ENCODE measurements at regions not wholly inside any gene's neighbourhood (a gene's known extent, or its start where the extent isn't known, plus 50 kb on each side); places are given as distances from the start of the nearest gene placed in this dataset.

DNA sequence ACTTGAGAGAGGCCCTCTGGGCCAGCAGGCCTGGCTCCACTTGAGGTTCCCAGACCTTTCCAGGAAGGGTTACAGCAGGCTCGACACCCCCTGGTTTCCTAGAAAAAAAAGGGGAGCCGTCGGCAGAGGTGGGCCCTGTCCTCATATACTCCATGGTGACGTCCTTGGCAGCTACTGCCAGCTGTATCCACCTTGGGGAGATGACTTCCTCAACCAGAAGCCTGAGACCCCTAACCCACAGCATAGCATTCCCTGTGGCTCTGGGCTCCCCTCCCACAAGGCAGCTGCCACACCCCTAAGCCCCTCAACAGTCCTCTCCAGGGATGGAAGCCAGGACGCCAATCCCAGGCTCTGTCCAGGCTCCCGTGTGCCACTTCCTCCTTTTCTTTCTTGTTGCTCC, 294.8 kb downstream of the CDC5L start:
- no peaks in the 10 kb centered on the region for H3K36me3 ChIP-seq (replicated peaks in 1 of 2; ENCODE audit: control insufficient read depth in 1 of 2, insufficient read depth in 2 of 2, low read length in 1 of 2)
- WGBS (ENCODE audit: low lambda C conversion rate) = 81% methylated on average over 6 of the region's 6 CpGs
- ChIA-PET POLR2A (no interaction called here), CTCF (interaction anchor here (0.5 to 1.3 kb wide), 2 partner anchors 27 to 213 kb away, joined by 3 read pairs; no protein-coding TSS in a partner anchor)
- no peaks in the 10 kb centered on the region for H3K27me3 ChIP-seq (ENCODE audit: insufficient read depth)
- no peaks in the 10 kb centered on the region for H3K4me1 ChIP-seq (ENCODE audit: control insufficient read depth in 1 of 2, insufficient read depth in 2 of 2, low read depth in 1 of 2, low read length in 1 of 2)
- no peak overlapping the region for H3K4me3 ChIP-seq (ENCODE audit: low read depth in 2 of 2, low read length in 1 of 2)
- no peaks in the 10 kb centered on the region for H3K9me2 ChIP-seq
- H3F3A ChIP-seq (replicated peaks; ENCODE audit: insufficient read depth) = no peaks in the 10 kb centered on the region
- no peaks in the 10 kb centered on the region for H3K9me3 ChIP-seq
- H3K79me2 ChIP-seq (ENCODE audit: insufficient read depth) = no peaks in the 10 kb centered on the region
- no peak for DNase-seq
- H3K27ac ChIP-seq (ENCODE audit: low read depth in 2 of 2, low read length in 1 of 2) = no peak overlapping the region
- TF ChIP-seq FOXM1 (IDR thresholded peaks at IDR 0.05; ENCODE audit: low read depth) = no peak
- TF ChIP-seq SIN3A (IDR thresholded peaks at IDR 0.05; ENCODE audit: borderline replicate concordance, low read depth, low read length) = no peak
- TF ChIP-seq TAF1 (IDR thresholded peaks at IDR 0.05; ENCODE audit: borderline replicate concordance, low read depth, low read length) = no peak
- no peak for TF ChIP-seq NRF1 (IDR thresholded peaks at IDR 0.05; ENCODE audit: low read depth, low read length)
- TF ChIP-seq GABPA (IDR thresholded peaks at IDR 0.05; ENCODE audit: low read depth) = no peak
- TF ChIP-seq GATA2 (CRISPR knock-in tag; IDR thresholded peaks at IDR 0.05) = no peak
- TF ChIP-seq, protein P1, sequence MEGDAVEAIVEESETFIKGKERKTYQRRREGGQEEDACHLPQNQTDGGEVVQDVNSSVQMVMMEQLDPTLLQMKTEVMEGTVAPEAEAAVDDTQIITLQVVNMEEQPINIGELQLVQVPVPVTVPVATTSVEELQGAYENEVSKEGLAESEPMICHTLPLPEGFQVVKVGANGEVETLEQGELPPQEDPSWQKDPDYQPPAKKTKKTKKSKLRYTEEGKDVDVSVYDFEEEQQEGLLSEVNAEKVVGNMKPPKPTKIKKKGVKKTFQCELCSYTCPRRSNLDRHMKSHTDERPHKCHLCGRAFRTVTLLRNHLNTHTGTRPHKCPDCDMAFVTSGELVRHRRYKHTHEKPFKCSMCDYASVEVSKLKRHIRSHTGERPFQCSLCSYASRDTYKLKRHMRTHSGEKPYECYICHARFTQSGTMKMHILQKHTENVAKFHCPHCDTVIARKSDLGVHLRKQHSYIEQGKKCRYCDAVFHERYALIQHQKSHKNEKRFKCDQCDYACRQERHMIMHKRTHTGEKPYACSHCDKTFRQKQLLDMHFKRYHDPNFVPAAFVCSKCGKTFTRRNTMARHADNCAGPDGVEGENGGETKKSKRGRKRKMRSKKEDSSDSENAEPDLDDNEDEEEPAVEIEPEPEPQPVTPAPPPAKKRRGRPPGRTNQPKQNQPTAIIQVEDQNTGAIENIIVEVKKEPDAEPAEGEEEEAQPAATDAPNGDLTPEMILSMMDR (IDR thresholded peaks at IDR 0.05) = no peak
- no peak for TF ChIP-seq EP300 (IDR thresholded peaks at IDR 0.05; ENCODE audit: borderline replicate concordance in 1 of 2, low read depth in 1 of 2, low read length in 1 of 2)
- no peak overlapping the region for H3K9ac ChIP-seq
- H3K4me2 ChIP-seq = no peak overlapping the region
- no peak overlapping the region for H2AFZ ChIP-seq (ENCODE audit: low read depth)
- no peaks in the 10 kb centered on the region for H4K20me1 ChIP-seq (ENCODE audit: insufficient read depth)

DNA sequence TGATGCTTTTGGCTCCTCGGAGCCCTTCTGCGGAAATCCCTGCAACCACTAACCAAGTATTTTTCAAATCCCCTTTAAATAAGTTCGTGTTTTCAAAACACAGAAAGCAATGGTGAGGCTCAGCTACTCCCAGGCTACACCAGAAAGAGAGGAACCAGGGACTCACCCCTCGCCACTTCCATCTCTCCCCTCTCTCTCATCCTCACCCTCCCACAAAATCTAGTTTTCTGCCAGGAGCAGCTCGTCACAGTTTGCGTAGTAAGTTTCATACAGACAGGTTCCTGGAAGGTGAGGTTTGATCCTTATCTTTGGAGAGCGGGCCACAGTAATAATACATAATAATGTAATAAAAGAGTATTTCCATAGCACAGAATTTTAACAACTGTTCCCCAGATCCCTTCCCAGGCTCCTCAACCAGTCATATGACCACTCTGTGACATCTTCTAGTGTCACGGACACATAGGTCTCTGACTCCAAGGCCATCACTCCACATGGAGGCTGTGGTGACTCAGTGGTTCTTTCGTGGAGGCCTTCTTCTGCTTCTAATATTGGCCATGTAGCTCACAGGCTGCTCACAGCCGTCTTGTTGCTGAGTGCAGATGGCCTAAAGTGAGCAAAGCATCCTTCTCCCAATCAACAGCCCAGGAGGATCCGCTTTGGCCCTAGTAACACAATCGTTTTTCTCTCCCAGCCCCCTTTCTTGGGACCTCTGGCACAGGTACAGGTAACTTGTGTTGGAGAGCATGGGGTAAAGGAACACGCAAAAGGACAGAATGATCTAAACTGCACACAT, 295.7 kb downstream of the CDC5L start:
- H3K9me2 ChIP-seq = no peaks in the 10 kb centered on the region
- H3F3A ChIP-seq (replicated peaks; ENCODE audit: insufficient read depth) = no peaks in the 10 kb centered on the region
- H3K27me3 ChIP-seq (ENCODE audit: insufficient read depth) = no peaks in the 10 kb centered on the region
- WGBS (ENCODE audit: low lambda C conversion rate) = 74% methylated on average over 13 of the region's 13 CpGs
- no peaks in the 10 kb centered on the region for H3K36me3 ChIP-seq (replicated peaks in 1 of 2; ENCODE audit: control insufficient read depth in 1 of 2, insufficient read depth in 2 of 2, low read length in 1 of 2)
- H3K4me2 ChIP-seq = no peak overlapping the region
- H2AFZ ChIP-seq (ENCODE audit: low read depth) = no peak overlapping the region
- CTCF ChIA-PET = interaction anchor here (1.3 kb wide), 1 partner anchor 213 kb away, joined by 3 read pairs; no protein-coding TSS in a partner anchor
- H3K27ac ChIP-seq (ENCODE audit: low read depth in 2 of 2, low read length in 1 of 2) = no peak overlapping the region
- no peaks in the 10 kb centered on the region for H3K9me3 ChIP-seq
- H3K4me1 ChIP-seq (ENCODE audit: control insufficient read depth in 1 of 2, insufficient read depth in 2 of 2, low read depth in 1 of 2, low read length in 1 of 2) = no peaks in the 10 kb centered on the region
- H3K9ac ChIP-seq = no peak overlapping the region
- no peaks in the 10 kb centered on the region for H3K79me2 ChIP-seq (ENCODE audit: insufficient read depth)
- TF ChIP-seq SMC3 (IDR thresholded peaks at IDR 0.05; ENCODE audit: low read depth, low read length) = no peak
- TF ChIP-seq ZBTB33 (IDR thresholded peaks at IDR 0.05; ENCODE audit: borderline replicate concordance, low read depth) = no peak
- TF ChIP-seq FOSL2 (IDR thresholded peaks at IDR 0.05; ENCODE audit: borderline replicate concordance, low read depth) = no peak
- TF ChIP-seq USF1 (IDR thresholded peaks at IDR 0.05; ENCODE audit: borderline replicate concordance, low read depth) = no peak
- TF ChIP-seq FOXM1 (IDR thresholded peaks at IDR 0.05; ENCODE audit: low read depth) = no peak
- TF ChIP-seq MEF2A (IDR thresholded peaks at IDR 0.05; ENCODE audit: borderline replicate concordance, low read depth) = no peak
- H3K4me3 ChIP-seq (ENCODE audit: low read depth in 2 of 2, low read length in 1 of 2) = no peak overlapping the region
- no peak for DNase-seq
- H4K20me1 ChIP-seq (ENCODE audit: insufficient read depth) = no peaks in the 10 kb centered on the region
- POLR2A ChIA-PET = no interaction called here

Measured in SK-N-SH (cell line).